Colon (tissue), 2 donors: ENCODE measurements at regions not wholly inside any gene's neighbourhood (a gene's known extent, or its start where the extent isn't known, plus 50 kb on each side); places are given as distances from the start of the nearest gene placed in this dataset.

Experiments used
- FAIRE-seq: peaks from 2 replicates; lab custom pipeline; 2012; peaks lifted over from hg19 to GRCh38; lab: Jason Lieb, UNC
- donor health status: control.
- donor health status: control.

DNA sequence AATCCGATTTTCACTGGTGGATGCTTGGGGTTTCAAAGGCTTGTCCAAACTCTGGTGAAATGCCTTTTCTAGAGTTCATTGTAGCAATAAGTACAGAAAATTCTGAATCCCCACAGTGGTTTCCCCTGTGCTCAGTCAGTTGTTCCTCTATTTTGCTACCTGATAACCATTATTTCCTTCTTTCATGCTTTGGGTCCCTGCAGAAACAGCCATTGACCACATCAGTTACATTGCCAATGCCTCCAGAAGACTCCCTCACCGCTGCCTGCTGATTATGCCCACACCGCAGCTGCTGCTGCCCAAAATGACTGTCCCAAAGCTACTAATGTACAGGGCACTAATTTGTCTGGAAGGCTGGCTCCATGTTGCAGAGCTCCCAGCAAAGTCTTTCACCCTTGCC lies 517.3 kb downstream of the KLF12 start:
- no peak for FAIRE-seq

- no peak for FAIRE-seq
These were observed 523.2 kb downstream of the KLF12 start for GRCh38 chr13:73610799-73611592.

DNA sequence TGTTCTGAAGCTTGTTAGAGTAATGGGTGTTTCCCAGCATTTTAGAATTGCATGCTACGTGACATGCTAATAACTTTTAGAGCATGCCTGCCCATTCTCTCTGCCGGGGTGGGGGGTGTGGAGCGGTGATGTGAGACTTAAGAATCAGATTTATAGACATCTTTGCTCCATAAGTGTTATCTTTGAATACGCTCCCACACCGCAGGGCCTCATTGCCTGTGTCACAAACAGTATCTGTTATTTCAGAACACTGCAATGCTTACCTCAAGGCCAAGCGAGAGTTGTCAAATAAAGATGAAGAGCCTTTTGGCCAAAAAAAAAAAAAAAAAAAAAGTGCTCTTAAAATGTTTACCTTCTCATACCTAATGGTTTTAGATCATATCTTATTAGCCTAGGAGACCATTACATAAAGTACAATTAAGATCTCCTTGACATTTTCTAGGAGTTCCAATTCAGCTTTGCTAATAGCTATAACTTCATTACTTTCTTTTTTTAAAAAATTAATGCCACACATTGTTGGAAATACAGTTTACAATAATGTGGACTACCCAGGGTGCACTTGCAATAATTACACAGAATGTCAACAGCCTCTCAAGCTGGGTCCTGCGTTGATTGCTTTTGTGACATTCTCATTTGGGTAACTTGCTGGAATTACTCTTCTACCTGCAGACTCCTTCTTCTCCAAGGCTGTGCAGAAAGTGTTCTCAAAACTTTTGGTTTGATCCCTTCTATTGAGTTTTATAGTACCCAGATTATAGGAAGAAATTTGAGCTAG lies 525.3 kb downstream of the KLF12 start:
- no peak for FAIRE-seq

GRCh38 chr13:73608157-73608516 lies 526.1 kb downstream of the KLF12 start:
- FAIRE-seq, result no peak

GRCh38 chr13:73607489-73608156 lies 526.6 kb downstream of the KLF12 start:
- no peak for FAIRE-seq

DNA sequence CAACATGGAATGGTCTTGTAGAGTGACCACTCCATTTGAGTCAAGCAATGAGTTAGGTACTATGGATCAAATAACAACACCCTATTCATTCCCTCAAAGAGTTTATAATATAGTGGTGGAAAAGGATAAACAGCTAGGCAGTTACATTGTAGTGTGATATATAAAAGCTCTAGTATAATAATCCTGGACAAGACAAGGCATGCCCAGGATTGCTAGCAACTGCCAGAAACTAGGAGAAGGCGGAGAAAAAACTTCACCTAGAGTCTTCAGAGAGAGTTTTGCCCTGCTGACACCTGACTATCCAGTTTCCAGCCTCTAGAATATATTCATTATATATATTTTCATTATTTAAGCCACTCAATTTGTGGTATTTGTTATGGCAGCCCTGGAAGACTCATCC lies 530.6 kb downstream of the KLF12 start:
- no peak for FAIRE-seq

GRCh38 chr13:73602295-73602694 lies 531.9 kb downstream of the KLF12 start:
- no peak for FAIRE-seq

- no peak for FAIRE-seq
These were observed 532.5 kb downstream of the KLF12 start for GRCh38 chr13:73601708-73602107.

DNA sequence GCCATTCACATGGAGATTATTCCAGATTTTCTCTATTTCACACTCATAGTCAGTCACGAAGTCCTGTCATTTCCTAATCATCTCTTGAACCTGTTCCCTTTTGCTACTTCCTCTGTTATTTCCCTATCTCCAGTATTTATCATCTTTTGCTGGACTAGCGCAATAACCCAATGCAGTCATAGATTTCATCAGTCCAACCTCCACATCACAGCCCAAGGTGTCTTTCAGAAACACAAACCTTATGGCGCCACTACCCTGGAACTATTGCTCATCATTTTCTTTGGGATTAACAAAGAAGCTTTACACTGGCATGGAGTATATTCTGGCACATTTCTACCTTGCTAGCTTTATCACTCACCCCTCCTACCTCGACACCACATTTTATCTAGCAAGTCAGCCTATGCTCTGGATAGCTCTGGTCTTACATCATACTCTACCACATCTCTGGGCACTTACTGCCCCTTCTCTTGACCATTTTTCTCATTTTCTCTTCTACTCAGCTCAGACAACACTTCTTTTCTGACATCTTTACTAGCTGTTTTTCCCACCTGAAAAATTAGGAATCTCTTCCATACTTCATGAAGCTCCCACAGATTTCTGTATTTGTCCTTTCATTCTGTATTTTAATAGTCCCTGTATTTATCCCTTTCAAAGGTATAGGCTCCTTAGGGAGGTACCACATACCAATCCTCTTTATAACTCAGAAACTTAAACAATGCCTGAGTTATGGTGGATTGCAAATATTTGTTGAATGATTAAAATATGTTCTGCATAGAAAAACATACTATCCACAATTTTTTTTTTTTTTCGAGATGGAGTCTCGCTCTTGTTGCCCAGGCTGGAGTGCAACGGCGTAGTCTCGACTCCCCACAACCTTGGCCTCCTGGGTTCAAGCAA lies 534.7 kb downstream of the KLF12 start:
- no peak for FAIRE-seq

DNA sequence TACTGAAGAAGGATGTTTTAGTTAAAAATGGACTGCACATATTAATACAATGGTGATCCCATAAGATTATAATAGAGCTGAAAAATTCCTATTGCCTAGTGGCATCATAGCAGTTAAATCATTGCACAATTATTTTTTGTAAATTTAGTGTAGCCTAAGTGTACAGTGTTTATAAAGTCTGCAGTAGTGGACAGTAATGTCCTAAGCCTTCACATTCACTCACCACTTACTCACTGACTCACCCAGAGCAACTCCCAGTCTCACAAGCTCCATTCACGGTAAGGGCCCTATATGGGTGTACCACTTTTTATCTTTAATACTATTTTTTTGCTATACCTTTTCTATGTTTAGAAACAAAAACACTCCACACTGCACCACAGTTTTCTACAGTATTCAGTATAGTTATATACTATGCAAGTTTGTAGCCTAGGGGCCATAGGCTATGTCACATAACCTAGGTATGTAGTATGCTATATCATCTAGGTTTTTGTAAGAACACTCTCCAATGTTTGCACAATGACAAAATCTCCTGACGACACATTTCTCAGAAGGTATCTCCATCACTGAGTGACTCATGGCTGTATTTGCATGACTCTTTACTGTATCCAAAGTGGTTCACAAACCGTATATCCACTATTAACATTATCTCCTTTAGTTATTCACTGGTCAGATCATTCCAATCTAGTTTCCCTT lies 536.0 kb downstream of the KLF12 start:
- FAIRE-seq, result no peak

GRCh38 chr13:73596382-73596781 lies 537.6 kb downstream of the KLF5 start:
- no peak for FAIRE-seq

DNA sequence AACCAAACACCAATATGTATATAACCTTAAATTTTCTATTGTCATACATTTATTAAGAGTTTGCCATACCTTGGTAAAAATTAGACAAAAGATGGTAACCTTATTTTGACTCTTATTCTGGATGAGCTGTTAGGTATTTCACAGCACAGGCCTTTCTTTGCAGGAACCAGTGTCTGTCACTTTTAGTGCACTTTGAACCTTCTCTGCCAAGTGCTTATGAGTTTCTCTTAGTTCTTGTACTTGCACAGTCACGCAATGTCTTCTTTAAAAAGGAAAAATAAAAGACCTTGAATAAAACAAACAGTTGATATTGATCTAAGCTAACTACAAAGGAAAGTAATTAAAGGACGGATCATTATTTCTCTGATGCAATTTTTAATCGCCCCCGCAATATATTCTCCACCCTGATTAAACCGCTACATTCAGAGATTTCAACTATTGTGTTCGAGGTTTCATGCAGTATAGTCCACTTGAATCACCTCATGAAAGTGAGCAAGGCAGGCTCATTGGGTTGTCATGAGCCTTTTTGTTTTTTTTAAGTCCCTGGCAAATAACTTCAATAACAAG lies 534.5 kb downstream of the KLF5 start:
- FAIRE-seq, result no peak

DNA sequence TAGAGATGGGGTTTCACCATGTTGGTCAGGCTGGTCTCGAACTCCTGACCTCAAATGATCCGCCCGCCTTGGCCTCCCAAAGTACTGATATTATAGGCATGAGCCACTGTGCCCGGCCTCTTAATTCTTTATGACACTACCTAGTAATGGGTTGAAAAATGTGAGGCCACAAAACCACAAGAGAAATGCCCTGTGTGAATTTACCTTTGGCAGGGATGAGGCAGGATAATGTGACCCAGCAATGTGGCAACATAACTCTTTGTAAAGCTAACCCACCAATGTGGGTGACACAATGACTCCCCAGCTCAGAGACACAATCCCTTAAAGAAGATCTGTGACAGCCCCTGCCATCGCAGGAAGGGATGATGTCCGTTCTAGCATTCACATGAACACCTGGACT lies 533.1 kb downstream of the KLF5 start:
- no peak for FAIRE-seq

GRCh38 chr13:73590795-73591194 lies 532.0 kb downstream of the KLF5 start:
- no peak for FAIRE-seq

DNA sequence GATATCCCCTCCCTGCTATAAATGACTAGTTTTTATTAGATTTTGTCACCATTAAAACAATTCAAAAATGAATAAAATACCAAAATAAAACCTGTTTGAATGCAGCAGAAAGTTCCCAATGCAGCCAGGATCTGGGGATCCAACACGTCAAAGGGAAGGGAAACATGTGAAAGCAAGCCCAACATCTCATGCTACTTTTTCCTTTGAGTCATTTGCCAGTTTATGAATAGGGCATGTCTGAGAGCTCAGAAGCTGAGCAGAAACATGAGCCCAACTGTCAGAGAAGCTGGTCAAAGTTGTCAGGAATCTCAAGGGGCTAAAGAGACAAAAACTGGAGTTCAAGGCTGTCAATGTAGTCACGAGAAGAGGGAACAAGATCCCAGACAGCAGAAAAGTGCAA lies 526.4 kb downstream of the KLF5 start:
- FAIRE-seq, result no peak

GRCh38 chr13:73583331-73583730 lies 524.5 kb downstream of the KLF5 start:
- no peak for FAIRE-seq

- no peak for FAIRE-seq
These were observed 521.9 kb downstream of the KLF5 start for GRCh38 chr13:73580513-73581267.

- FAIRE-seq, result no peak
These were observed 520.9 kb downstream of the KLF5 start for GRCh38 chr13:73579574-73580274.

DNA sequence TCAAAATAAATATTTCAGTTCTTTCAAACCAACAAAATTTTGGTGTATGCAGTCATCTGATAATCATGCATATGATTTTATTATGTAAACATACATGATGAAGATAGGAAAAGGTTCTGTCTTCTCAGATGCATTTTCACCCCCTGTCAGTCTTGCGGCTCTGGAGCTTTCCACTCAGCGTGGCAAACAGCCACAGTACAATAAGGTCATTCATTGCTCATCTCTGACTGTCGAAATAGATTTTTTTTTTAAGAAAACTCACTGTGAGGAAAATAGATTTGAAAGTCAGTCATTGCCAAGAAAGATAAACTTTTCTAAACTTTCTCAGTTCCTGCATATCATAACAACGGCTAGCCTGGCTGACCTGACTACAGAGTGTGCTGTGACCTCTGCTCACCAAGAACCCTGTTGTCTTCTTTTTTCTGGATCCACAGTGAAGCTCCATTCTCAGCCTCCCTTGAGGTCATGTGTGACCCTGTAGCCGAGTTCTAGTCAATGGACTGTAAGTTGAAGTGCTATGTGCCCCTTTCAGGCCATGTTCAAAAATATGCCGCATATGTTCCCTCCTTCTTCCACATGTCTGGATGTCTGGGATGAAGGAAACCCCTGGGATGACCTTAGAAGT lies 519.6 kb downstream of the KLF5 start:
- FAIRE-seq, result no peak
